ENCODE measurements at regions not wholly inside any gene's neighbourhood (a gene's known extent, or its start where the extent isn't known, plus 50 kb on each side); places are given as distances from the start of the nearest gene placed in this dataset.
A peak's percentile ranks its signal among the peaks of the same experiment; 100 is the strongest.
"Not testable (repeated sequence)": the region's sequence is repeated elsewhere in the genome, so short reads cannot be mapped to it uniquely, and the experiment has no call there.

DNA sequence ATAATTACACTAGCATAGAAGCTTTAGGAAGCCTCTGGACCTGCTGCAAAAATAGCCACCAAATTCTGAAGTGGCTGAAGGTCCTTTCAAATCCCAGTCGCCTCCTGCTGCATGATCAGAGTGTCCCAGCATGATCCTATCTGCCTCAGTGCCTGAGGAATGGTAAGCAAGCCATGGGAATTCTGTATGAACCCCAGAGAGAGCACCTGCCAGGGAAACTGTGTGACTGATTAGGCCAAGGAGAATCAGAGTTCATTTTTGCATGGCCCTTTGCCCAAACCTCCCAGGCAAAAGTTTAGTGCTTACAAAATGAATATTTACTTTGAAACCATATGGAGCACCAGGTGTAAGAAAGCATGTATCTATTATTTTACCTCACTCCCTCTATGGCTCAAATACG is 221.4 kb downstream of the ARL4C start:
- no peak for DNase-seq (ENCODE audit: low read depth)

DNA sequence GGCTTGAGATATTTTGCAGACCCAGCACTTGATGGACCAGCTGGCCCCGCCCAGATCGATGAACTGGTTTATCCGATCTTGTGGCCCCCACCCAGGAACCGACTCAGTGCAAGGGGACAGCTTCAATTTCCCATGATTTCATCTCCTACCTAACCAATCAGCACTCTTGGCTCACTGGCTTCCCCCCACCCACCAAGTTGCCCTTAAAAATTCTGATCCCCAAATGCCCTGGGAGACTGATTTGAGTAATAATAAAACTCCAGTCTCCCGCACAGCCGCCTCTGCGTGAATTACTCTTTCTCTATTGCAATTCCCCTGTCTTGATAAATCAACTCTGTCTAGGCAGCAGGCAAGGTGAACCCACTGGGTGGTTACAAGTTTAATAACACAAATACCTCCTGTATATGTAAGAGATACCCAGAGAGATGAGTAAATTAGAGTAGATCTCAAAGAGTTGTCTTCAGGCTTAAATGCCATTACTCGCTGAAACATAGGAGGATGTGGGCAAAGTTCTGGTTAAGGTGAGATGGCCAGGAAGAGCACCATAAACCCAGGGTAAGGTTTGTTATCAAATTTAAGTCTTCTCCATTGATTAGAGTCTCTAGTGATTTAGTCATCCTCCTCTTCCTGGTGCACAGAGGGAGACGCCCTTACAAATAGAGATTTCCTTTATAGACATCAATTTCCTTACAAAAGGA is 222.8 kb downstream of the ARL4C start:
- no peak for DNase-seq (ENCODE audit: low read depth)

DNA sequence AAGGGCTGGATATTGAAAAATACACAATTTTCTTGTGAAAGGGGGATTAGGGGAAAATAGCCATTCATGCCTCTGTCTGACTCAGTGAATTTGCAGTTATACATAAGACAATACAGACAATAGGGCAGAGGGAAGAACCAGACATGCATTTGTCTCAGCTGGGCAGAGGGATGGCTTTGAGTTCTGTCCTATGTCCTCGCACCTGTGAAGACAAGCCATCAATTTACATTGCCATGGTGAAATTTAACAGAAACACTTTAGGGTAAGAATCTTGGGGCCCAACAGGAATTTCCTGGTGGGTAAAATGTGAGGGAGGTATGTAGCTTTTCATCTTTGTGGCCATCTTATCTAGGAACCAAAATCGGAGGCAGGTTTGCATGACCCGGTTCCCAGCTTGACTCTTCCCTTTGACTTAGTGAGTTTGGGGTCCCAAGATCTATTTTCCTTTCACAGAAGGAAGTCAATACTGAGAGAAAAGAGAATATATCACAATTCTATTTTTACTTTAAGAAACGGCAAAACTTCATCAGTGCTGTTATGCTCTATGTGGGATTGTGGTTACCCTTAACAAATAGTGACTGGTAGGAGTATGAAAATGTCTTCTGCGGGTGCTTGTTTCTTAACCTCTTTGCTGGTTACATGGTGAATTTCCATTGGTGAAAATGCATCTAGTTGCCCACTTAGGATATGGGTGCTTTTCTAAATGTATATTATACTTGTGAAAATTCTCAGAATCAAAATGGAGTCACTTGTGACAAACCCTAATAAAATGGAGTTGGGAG is 221.8 kb downstream of the SPP2 start:
- no peak for DNase-seq (ENCODE audit: low read depth)

DNA sequence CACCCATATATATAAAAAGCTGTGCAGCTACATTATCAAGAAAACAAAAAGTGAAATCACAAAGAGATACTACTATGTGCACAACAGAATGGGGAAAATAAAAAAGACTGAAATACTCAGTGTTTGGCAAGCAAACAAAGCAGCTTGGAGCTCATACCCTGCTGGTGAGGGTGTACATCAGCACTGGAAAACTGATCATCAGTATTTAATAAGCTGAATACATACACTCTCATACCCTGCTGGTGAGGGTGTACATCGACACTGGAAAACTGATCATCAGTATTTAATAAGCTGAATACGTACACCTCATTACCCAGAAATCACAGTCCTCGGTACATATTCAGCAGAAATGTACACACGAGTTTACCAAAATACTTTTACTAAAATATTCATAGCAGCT is 220.8 kb downstream of the SPP2 start:
- no peak for DNase-seq (ENCODE audit: low read depth)

DNA sequence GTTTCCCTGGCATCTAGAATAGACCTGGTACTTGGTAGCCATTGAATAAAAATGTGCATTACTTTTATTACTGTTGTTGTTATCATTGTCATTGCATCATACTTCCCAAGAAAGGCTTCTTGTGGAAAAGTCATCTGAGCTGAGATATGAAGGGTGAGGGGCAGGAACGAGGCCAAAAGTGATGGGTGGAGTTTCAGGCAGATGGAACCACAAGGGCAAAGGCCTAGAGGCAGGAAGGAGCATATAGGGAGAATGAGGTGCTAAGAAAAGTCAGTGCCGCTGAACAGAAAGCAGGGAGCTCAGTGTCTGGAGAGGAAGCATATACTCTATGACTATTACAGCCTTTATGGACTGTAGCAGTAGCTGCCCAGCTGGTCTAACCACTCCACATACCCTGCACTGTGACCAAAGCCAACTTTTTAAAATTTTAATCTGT is 219.3 kb downstream of the SPP2 start:
- DNase-seq (ENCODE audit: low read depth): no peak

DNA sequence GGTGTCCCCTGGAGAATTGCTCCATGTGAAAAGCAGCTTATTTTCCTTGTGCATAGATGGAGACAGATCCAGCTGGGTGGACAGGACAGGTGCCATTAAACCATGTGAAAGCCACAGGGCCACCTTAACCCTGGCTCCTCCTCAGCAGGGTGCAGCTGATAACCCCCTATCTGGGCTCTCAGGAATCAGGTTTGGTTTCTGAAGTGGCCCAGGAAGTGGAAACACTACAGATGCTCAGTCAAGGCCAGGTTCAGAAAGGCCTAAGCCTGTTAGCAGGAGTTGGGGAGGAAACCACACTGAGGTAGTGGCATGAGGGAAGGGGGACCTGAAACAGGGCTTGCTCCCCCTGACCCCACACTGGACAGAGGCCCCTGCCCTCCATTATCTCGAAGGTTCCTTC is 217.0 kb downstream of the SPP2 start:
- DNase-seq (ENCODE audit: low read depth): no peak

DNA sequence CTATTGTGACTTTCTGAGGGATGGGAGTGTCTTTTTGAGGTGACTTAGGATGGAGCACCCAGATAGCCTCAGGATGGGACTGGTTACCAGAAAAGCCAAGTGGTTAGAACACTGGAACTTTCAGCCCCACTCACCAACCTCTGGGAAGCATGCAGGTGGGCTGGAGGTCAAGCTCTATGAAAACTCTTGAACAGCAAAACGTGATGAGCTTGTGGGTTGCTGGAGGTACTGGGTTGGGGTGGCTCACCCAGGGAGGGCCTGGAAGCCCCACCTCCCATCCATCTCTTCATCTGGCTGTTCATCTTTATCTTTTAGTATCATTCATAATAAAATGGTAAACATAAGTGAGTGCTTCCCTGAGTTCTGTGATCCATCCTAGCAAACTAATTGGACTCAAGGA is 216.4 kb downstream of the SPP2 start:
- no peak for DNase-seq (ENCODE audit: low read depth)

DNA sequence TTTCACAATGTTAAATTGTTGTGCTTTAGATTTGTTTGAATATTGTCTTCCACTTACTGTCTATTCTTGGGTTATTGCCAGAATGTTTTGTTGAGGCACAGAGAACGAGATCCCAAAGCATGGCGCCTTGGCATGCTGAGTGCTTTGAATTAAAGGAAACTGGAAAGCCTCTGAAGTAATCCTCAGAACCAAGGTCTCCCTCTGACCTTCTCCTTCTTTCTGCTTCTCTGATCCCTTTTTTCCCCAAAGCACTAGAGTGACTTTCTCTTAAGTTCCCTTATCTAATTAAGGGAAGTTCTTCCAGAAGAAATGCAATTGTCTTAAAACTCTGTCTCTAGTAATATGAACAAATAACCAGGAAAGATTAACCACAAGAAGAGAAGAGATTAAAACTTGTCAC is 214.7 kb downstream of the SPP2 start:
- no peak for DNase-seq (ENCODE audit: low read depth)

DNA sequence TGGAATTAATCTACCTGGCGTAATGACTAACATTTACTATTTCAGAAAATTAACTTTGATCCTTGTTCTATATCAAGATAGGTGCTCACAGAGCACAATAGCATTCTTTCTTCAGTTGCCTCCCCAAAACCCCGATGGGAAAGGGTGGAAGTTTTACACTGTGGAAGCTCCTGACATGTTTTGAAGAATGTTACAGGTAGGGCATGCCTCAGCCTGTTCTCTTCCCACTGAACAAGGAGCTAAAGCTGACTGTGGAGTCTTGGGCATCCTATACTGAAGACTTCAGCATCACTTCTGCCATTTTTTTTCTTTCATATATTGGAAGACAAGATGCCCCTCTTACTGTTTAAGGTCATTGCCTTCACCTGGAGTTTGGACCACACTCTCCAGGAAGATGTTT is 211.2 kb downstream of the SPP2 start:
- no peak for DNase-seq (ENCODE audit: low read depth)

DNA sequence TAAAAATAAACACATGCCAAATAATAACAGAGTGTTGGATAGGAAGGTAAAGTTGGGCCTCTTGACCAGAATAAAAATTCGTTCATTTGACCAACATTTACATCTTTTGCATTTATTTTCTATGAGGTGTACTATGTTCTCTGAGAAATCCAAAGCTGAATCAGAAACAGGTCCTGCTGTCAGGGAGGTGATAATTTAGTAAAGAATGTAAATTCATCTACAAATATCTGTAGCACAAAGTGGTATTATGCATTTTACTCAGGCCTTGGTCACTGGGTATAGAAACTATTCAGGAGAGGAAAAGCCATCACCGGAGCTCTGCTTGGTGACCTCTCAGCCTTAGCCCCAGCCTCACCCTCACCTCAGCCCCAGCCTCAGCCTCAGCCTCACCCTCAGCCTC is 208.9 kb downstream of the SPP2 start:
- peak; percentile 47 for DNase-seq (ENCODE audit: low read depth)

DNA sequence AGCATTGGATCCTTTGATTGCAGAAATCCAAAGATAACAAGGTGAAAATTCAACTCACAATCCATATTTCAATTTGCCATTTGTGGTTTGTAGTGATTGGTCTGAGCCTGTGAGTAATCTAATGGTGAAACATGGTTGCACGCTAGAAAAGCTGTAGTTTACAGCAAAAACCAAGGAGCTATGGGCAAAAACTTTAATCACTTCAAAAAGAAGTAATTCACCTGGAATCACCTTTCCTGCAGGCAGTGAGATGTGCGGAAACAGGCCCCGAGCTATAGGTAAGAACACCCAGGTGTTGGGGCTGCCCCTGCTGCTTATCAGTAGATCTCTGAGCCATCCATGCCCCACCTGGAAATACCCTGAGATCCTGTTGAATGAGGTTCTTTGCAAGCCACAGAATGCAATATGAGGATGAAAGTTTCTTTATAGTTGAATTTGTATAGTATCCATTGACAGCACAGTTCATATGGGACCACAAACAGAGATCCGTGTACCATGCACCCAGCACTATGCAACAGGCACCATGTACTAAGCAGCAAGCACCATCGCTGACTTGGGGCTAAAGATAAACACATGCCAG is 208.2 kb downstream of the SPP2 start:
- peak; percentile 86 for DNase-seq (ENCODE audit: low read depth)

DNA sequence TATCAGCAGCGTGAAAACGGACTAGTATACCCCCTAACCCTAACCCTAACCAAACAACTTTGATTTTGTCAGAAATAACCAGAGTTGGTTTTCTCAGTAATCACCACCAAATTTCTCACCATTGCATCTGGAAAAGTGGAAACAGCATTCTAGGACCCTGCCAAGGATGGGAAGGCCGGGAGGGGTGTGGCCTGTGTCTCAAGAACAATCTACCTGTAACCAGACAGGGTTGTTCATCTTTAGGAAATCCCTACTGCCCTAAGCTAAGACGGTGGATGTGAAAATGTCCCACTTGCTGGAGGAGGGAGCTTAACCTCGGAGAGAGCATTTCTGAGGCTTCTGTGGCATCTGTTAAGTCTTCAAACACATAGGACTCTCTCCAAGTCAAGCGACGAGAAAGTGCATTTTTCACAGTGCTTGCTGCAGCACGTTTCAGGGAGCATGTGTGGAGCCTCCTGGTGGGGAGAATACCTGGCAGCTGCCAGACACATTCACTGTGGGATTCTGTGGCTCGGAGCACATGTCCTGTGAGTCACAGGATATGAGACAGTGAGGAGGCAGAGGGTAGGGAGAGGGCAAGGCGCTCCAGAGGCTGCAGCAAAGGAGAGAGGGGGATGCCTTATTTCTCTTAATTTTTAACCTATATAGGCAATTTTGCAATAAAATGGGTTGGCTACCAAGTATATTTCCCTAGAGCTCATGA is 207.5 kb downstream of the SPP2 start:
- peak; percentile 99 for DNase-seq (ENCODE audit: low read depth)

DNA sequence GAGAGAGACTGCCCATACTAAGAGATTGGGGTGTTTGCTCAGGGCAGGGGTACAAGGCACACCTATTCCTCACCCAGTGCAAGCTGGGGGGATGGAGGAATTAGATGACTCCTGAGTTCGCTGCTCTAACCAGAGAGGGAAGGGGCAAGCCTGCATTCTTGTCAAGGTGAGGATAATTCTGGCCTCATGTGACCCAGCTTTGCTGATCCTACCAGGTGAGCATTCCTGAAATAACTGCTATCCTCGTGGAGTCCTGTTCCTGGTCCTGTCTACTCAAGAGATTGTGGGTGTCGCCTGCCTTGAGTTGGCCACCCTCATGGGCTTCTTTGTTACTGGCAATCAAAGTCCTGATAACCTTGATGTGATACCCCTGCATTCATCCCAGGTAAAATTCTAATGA is 206.0 kb downstream of the SPP2 start:
- no peak for DNase-seq (ENCODE audit: low read depth)

DNA sequence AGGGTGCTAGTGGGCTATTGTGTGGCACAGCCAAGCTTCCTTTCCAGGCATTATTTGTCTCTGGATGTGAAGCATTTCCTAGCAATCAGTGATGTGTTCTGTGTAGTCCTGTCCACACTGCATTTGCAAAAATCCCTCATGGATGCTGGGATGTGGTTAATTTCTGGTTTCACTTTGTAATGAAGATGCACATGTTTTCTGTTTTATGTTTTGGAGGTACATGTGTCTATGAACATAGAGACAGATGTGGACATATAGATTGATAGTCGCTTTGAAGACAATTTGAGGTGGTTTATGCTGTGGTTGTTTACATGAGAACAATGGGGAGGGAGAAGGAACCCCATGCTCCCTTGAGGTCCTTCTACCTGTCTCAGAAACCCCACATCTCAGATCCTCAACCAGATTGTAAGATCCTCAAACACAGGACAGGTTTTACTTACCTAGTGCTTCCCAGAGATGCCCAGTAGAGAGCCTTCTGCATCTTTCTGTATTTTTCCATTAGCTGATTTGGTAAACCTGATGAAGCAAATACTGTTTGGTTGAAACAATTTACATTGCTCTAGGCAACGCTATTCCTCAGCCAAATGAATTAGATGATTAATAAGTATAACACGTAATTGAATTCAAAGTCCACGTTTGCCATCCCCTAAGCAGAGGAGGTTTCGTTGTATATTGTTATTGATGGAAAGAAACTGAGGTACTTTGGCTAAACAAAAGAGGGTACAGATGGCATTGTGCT is 204.4 kb downstream of the SPP2 start:
- DNase-seq (ENCODE audit: low read depth): no peak

DNA sequence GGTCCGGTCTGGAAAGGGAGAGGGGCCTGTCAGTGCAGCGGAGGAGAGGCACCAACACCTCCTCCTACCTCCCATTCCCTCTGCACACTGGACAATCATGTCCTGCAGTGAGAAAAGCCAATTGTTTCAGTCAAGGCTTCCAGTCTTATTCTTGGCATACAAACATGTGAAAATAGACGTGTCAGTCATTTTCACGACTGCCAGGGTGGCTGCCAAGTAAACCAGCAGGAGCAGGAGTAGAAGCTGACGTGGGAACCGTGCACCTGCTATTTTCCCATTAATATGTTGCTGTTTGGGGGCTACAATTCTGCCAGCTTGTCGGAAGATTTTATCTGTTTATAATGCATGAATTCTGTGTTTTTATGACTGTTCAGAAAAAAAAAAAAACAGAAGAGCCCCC is 202.3 kb downstream of the SPP2 start:
- no peak for DNase-seq (ENCODE audit: low read depth)

DNA sequence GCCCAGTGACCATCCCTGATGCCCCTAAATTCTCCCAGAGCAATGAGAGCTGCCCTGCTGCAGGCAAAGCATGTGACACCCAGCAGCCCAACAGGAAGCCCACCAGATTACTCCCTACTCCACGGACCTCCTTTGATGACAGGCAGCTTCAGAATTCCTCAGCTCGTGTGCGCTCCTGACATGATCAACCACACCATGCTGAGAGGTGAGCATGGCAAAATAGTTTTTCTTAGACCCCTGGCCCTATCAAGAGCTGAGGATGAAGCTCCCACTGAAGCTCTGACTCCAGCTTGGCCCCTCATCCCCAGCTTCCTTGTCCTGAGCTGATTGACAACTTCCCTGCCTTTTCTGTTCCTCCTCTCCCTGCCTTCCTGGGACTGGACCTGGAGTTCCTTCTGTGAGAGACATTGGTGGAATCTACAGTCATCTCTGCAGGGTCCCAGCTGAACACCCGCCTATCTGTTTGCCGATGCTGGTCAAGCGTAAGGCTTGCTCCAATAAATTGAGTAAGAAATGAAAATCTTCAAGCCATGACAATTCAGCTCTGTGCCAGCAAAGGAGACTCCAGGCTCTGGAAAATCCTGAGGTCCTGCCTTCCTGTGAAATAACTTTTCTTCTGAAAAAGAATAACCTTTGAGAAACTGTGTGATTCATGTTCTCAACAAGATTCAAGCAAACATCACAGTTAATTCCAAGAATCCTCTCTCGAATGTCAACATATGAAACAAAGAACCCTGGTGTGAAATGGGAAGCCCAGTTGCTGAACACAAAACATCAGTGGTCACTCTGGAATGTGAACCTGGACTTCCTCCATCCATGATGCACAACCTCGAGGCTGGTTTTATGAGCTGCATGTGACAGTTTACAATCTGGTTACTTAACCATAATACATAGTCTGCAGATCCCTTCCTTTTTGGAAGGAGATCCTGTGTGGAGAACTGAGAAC is 201.1 kb downstream of the SPP2 start:
- DNase-seq (ENCODE audit: low read depth): peak; percentile 97

DNA sequence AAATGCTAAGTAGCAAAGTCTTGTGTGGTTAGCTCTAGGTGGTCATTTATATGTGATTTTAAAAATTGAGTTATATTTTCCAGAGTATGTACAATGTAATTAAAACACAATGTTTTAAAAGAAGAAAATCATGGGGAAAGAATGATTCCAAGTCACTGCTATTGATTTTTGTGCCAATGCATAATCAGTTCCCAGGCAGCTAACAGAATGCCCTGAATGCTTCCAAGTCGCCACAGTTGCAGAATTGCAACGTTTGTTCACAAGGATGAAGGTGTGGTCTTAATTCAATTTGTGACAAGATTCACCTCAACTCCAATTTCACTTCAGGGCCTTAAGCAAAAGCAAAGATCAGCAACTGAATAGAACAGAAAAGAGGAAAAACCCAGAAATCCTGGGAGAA is 200.4 kb downstream of the SPP2 start:
- no peak for DNase-seq (ENCODE audit: low read depth)

DNA sequence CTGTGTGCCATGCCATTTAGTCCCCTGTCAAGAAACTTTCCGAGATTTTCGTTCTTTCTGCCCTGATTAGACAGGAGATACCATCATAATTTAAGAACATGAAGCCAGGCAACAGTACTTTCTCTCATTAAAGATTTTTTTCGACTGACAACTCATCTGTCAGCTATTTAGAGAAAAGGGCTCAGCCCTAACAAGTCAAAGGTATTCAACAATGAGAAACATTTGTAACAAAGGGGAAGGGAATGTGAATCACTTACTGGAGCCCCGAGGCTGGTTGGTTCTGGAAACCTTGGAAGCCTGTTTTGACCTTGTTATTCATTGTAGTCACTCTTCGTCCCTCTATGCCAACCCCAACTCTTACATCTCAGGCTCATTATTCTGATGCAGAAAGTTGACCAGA is 199.4 kb downstream of the SPP2 start:
- peak; percentile 97 for DNase-seq (ENCODE audit: low read depth)

DNA sequence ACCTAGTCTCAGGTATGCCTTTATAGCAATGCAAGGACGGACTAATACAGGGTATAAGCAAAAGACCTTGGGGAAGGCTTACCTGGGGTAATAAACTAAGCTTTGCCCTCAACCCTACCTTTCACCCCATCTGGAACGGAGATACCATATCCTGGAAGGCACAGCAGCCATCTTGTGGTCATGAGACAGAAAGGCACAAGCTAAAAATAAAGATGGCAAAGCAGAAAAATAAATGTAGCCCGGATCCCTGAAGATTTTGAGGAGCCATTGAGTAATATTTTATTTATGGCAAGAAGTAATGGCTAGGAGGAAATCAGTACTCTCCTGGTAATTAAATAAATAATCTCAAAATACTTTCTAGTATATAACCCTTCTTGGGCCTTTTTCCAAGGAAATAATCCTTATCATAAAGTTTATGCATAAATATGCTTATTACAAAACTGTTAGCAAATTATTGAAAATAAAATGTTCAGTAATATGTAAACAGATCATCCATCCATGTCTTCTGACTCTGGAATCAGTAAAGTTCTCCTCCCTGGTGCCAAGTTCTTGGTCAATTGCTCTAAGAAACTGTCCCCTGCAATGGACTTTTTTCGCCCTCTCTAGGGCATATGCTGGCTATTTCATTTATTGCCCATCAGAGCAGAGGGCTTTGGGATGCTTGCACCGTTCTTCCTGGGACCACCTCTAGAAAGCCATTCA is 198.7 kb downstream of the SPP2 start:
- peak; percentile 33 for DNase-seq (ENCODE audit: low read depth)

DNA sequence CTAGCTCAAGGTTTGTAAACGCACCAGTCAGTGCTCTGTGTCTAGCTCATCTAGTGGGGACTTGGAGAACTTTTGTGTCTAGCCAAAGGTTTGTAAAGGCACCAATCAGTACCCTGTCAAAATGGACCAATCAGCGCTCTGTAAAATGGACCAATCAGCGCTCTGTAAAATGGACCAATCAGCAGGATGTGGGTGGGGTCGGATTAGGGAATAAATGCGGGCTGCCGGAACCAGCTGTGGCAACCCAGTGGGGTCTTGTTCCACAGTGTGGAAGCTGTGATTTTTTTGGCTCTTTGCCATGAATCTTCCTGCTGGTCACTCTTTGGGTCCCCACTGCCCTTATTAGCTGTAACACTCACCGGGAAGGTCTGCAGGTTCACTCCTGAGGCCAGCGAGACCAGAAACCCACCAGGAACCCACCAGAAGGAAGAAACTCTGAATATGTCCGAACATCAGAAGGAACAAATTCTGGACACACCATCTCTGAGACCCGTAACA is 197.8 kb downstream of the SPP2 start:
- not testable (repeated sequence) for DNase-seq (ENCODE audit: low read depth)
